DMS79 treated with DMSO at 0.1 percent for 48 hours (cell line): ENCODE measurements at regions not wholly inside any gene's neighbourhood (a gene's known extent, or its start where the extent isn't known, plus 50 kb on each side); places are given as distances from the start of the nearest gene placed in this dataset.

Source experiments
- DNase-seq: peaks from one replicate; lab custom pipeline; 2025; lab: John Stamatoyannopoulos, UW

DNA sequence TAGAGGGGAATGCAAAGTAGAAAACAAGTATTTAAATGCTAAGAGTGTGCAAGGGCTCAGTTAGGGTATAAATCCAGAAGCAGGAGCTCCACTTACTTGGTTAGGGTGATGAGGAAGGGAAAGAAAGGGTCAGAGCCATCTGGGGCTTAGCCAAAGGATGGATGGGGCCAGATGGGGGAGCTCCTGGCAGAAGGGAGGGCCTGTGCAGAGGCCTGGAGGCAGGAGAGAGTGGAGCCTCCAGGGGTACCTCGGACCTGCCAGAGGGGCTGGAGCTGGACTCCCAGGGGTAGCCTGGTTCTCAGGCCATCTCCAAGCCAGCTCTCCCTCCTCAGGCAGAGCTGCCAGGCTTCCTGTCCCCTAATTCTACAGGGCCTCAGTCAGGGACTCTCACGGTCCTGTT, 506.3 kb downstream of the SHQ1 start:
- no peak for DNase-seq

DNA sequence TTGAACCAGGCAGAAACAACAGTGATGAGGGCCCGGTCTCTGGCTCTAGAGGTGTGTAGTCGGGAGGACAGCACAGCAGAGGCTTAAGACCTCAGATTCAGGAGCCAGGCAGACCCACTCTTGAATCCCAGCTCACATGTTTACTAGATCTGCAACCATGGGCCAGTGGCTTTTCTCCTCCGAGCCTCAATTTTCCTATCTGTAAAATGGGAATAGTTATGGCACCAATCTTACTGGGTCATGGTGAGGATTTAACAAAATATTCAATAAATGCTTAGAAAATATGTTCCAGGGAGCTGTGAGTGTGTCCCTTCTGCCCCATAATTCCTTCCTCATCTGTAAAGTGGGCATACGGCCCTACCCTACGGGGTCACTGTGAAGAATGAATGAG, 506.9 kb downstream of the SHQ1 start:
- no peak for DNase-seq

DNA sequence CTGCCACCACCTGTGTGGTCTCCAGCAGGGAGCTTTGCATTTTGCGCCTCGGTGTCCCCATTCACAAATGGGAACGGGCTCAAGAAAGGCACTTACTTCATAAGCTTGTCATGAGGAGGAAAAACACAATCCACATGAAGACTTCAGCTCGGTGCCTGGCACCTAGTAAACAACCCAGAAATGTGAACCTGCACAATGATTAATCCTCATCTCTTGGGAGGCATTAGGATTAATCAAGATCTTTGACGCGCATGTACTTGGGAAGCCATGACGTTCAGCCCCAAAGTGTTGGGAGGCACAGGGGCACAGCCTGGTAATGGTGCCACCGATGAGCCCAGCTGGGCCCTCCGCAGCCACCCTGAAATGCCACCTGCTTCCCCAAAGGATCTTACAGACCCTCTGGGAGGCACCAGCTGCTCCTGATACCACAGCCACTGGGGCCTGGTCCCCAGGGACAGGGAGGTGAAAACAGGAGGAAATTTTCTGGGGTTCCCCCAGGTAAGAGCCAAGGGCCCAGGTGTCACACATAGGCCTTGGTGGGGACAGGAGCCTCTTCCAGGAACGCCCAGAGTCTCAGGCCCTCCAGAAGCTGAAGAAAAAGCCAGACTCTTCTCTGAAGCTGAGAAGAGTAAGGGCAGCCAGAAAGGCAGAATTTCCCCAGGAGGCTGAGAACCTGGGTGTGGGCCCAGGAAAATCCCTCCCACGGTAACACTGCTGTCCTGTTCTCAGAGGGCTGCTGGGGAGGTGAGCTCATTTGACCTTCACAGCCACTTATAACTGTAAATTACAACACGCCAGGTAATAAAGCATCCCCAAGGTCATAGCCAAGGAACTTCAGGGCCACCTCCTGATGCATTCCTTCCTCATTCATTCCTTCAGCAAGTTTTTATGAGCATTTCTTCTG, 507.5 kb downstream of the SHQ1 start:
- no peak for DNase-seq

DNA sequence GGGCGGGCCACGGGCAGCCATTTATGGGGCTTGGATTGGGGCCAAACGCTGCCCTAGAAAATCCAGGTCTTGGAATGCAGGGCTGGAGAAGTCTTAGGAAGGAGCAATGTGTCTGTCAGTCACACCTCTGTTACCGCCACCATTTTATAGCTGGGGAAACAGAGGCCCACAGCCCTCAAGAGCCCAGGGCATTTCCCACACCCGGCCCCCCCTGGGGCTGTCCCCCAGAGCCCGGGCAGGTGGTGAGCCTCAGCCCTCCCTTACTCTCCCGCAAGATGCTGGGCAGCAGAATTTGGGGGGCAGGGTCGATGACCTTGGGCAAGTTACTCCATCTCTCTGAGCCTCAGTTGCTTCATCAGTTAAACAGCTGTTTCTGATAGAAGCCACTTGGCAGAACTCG, 508.2 kb downstream of the SHQ1 start:
- no peak for DNase-seq

- DNase-seq: no peak
Measured at GRCh38 chr3:72339670-72340030, 508.6 kb downstream of the SHQ1 start.

DNA sequence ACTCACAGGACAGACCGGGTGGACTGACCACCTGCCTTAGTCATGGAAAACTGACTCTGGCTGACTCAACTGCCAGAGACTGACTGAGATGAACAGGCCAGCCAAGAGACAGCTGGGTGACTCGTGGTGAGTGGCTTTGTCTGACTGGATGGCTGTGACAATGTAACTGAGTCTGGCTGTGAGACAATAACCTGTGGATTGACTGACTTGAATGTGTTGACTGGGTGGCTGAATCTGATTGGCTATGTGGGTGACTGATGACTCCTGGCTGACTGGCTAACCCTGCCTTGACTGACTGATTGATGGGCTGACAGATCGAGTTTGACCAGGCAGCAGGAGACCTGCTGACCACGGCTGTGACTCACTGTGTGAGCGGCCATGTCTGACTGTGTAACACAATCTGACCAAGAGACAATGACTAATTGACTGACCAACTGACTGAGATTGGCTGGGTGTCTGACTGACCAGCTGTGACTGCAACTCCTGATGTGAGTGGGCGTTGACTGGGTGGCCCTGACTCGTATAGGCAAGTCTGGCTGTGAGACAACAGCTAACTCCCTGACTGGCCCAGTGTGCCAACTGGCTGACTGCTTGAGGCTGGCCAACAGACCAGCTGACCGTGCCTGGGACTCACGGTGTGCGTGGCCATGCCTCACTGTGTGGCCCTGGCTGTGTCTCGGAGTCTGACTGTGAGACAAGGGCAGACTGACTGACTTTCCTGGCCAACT, 509.1 kb downstream of the SHQ1 start:
- DNase-seq: no peak

- no peak for DNase-seq
Measured at GRCh38 chr3:72338082-72338941, 509.9 kb downstream of the SHQ1 start.

GRCh38 chr3:72337480-72337855, 510.8 kb downstream of the SHQ1 start:
- DNase-seq: no peak

GRCh38 chr3:72336821-72337479, 511.3 kb downstream of the SHQ1 start:
- peak; percentile 26 for DNase-seq

- DNase-seq: no peak
Measured at GRCh38 chr3:72336114-72336651, 512.1 kb downstream of the SHQ1 start.

- DNase-seq: no peak
Measured at GRCh38 chr3:72335458-72336095, 512.7 kb downstream of the SHQ1 start.

DNA sequence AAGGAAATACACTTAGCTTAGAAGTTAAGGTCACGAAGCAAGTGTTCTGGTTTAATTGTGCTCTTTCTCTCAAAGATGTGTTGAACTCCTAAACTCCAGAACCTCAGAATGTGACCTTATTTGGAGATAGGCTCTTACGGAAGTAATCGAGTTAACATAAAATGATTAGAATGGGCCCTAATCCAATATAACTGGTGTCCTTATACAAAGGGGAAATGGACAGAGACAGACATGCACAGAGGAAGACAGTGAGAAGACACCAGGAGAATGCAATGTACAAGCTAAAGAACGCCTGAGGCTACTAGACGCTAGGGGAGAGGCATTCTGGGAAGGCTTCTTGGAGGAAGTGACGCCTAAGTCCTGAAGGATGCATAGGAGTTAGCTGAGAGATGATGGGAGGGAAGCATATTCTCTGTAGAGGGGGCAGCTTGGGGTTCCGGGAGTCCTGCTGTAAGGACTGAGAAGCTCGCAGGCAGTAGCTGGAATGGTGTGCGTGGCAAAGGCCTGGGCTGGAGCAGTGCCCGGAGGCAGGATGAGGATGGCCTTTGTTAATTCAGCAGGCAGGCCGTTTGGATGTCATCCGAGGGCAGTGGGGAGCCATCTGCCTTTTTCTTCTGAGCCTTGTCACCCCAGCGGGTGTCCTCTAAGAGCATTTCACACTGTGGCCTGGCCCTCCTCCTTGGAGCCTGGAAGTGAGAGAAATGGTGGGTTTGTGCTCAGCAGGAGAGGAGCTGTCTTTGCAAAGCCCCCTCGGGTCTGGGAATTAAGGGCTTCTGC, 513.4 kb downstream of the SHQ1 start:
- no peak for DNase-seq

DNA sequence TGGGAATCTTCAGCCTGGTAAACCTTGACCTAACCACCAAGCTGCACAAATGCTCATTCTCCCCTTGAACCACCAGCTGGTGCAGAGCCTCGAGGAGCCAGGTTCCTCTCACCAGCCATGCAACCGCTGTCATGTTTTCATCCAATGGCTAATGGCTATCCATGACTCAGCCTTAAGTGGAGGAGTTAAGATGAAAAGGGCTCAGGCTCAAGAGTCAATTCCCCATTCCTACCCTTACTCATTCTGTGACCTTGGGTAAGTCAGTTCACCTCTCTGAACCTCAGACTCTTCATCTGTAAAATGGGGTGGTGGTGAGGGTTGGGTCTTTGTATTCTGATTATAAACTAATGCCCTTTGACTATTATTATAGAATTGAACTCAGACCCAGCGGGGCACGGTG, 515.6 kb downstream of the SHQ1 start:
- DNase-seq: no peak

- no peak for DNase-seq
Measured at GRCh38 chr3:72332036-72332435, 516.2 kb downstream of the SHQ1 start.

GRCh38 chr3:72331076-72331475, 517.2 kb downstream of the SHQ1 start:
- DNase-seq: peak; percentile 29

GRCh38 chr3:72329354-72329753, 518.9 kb downstream of the SHQ1 start:
- no peak for DNase-seq

GRCh38 chr3:72328755-72329277, 519.4 kb downstream of the SHQ1 start:
- DNase-seq: no peak

- no peak for DNase-seq
Measured at GRCh38 chr3:72327008-72327407, 521.2 kb downstream of the SHQ1 start.

- no peak for DNase-seq
Measured at GRCh38 chr3:72324253-72324811, 523.9 kb downstream of the SHQ1 start.

DNA sequence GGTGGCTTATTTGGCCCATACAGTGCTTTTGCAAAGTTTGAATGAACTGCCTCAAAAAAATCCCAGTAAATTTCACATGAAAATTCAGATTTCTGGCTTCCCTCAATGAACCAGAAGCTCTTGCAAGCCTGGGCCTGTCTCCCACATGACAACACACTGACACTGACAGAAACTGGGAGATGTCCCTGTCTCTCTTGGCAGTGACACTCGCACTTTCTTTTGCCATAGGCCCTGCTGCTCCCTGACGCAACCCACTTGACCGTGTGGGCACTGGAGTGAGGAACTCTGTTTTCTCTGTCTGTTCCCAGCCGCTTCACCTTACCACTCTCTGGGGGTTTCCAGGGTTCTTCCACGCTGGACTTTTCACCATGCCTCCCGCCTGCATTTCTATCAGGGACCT, 524.5 kb downstream of the SHQ1 start:
- no peak for DNase-seq
